Fibroblast of lung (primary cell): ENCODE measurements at regions not wholly inside any gene's neighbourhood (a gene's known extent, or its start where the extent isn't known, plus 50 kb on each side); places are given as distances from the start of the nearest gene placed in this dataset.

Experiments
- CTCF ChIP-seq, 2 donors: IDR thresholded peaks in 1 of 2; conservative IDR thresholded peaks in 1 of 2; 1 replicate in 1 of 2; 2 replicates in 1 of 2; pipeline ENCODE4 v1.5.1; 2011 to 2012; ENCODE audit warnings: low read length in 2 of 2, control low read depth in 1 of 2, inconsistent platforms in 1 of 2, low read depth in 1 of 2, mild to moderate bottlenecking in 1 of 2
- EZH2 ChIP-seq: IDR thresholded peaks from 2 replicates; pipeline ENCODE4 v1.5.1; 2012; ENCODE audit warnings: low read length, control low read depth, mild to moderate bottlenecking; ENCODE audit errors: missing control alignments

GRCh38 chr5:152503206-152503605 is 98.1 kb upstream of the NMUR2 start:
- no peak for TF ChIP-seq CTCF (conservative IDR thresholded peaks at IDR 0.05 in 1 of 2, IDR thresholded peaks at IDR 0.05 in 1 of 2; ENCODE audit: low read depth in 1 of 2, low read length in 2 of 2)
- TF ChIP-seq EZH2: no peak
